Activated naive CD8-positive, alpha-beta T cell (primary cell): ENCODE measurements at regions not wholly inside any gene's neighbourhood (a gene's known extent, or its start where the extent isn't known, plus 50 kb on each side); places are given as distances from the start of the nearest gene placed in this dataset.

Experiments used
- H3K27ac Mint-ChIP-seq: one replicate; pipeline ENCODE4 v1.8.0; 2021; ENCODE audit warnings: mixed read lengths
- H3K27me3 Mint-ChIP-seq: one replicate; pipeline ENCODE4 v1.8.0; 2021; ENCODE audit warnings: mixed read lengths
- H3K36me3 Mint-ChIP-seq: one replicate; pipeline ENCODE4 v1.8.0; 2021; ENCODE audit warnings: mixed read lengths
- H3K4me1 Mint-ChIP-seq: one replicate; pipeline ENCODE4 v1.8.0; 2021; ENCODE audit warnings: low read depth, mixed read lengths
- H3K4me3 Mint-ChIP-seq: one replicate; pipeline ENCODE4 v1.8.0; 2021; ENCODE audit warnings: mild to moderate bottlenecking, mixed read lengths
- H3K9me3 Mint-ChIP-seq: one replicate; pipeline ENCODE4 v1.8.0; 2021; ENCODE audit warnings: low read depth, mixed read lengths

GRCh38 chr12:24195063-24195462 lies 245.6 kb upstream of the SOX5 start:
- Mint-ChIP-seq H3K9me3 (no peaks in the 10 kb centered on the region), H3K27ac (no peak overlapping the region), H3K36me3 (no peaks in the 10 kb centered on the region), H3K4me1 (no peaks in the 10 kb centered on the region), H3K27me3 (no peaks in the 10 kb centered on the region), H3K4me3 (no peak overlapping the region)

DNA sequence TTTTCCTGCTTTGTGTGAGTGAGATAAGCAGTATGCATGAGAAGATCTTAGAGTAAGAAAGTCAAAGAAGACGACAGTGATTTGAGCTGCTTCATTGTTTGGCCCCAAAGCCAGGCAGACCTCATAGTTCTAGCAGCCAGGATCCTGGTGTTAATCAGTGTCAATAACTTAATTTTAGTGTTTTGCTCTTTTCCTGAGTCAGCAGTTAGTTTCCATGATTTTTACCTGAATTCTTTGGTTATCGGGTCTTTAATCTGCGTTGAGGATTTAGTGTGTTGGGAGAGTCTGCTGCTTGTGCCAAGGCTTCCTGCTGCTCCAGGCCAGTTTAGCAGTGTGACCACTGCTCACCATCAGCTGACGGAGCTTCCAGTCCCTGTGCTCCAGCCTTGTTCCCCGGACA lies 241.6 kb upstream of the SOX5 start:
- Mint-ChIP-seq H3K4me1 (no peaks in the 10 kb centered on the region), H3K9me3 (no peaks in the 10 kb centered on the region), H3K27me3 (no peaks in the 10 kb centered on the region), H3K27ac (no peak overlapping the region), H3K36me3 (no peaks in the 10 kb centered on the region), H3K4me3 (no peak overlapping the region)

DNA sequence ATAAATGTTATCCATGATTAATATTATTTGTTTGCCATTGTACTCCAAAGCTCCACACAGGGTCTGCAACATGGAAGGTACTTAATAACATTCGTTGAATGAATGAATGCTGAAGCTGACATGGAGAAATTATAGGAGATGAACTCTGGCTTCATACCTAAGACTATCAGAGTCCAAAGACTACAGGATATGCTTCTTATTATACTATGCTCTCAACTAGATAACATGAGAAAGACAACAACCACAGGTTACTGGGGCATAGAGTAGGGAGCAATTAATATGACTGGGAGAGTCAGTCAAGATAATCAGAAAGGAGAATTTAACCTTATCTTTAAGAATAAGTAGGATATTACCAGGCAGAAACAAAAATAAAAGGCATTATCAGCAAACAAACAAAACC lies 236.3 kb upstream of the SOX5 start:
- Mint-ChIP-seq H3K4me1 (no peaks in the 10 kb centered on the region), H3K27me3 (no peaks in the 10 kb centered on the region), H3K9me3 (no peaks in the 10 kb centered on the region), H3K36me3 (no peaks in the 10 kb centered on the region), H3K27ac (no peak overlapping the region), H3K4me3 (no peak overlapping the region)

DNA sequence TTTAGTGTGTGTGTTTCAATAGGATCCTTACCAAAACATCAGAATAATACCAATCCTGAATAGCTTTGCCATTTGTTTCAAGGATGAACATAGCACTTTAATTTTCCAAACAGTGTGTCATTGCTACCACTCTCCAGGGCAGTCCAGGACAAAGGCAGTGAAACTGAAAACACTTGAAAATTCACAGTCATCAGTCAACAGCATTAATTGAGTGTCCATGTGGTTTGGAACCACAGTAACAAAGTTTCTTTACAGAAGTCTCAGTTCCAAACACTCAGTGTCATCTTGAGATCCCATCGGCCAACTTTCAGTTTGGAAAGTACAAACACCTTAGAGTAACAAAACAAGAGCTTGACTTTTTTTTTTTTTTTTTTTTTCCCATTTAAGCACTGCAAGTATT lies 228.4 kb upstream of the SOX5 start:
- no peaks in the 10 kb centered on the region for H3K9me3 Mint-ChIP-seq
- H3K4me1 Mint-ChIP-seq = no peaks in the 10 kb centered on the region
- H3K36me3 Mint-ChIP-seq = no peaks in the 10 kb centered on the region
- H3K27ac Mint-ChIP-seq = no peak overlapping the region
- H3K4me3 Mint-ChIP-seq = no peak overlapping the region
- H3K27me3 Mint-ChIP-seq = no peaks in the 10 kb centered on the region

DNA sequence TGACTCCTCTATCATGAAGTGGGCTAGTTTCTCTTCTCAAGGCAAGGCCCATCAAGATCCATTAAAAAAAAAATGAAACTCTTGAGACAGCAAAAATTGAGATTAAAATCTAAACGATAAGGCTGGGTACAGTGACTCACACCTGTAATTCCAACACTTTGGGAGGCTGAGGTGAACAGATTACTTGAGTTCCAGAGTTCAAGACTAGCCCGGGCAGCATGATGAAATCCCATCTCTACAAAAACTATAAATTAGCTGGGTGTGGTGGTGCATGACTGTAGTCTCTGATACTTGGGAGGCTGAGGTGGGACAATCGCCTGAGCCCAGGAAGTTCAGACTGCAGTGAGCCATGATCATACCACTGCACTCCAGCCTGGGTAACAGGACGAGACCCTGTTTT lies 226.5 kb upstream of the SOX5 start:
- no peaks in the 10 kb centered on the region for H3K9me3 Mint-ChIP-seq
- H3K4me3 Mint-ChIP-seq = no peak overlapping the region
- H3K27ac Mint-ChIP-seq = no peak overlapping the region
- H3K27me3 Mint-ChIP-seq = no peaks in the 10 kb centered on the region
- no peaks in the 10 kb centered on the region for H3K4me1 Mint-ChIP-seq
- H3K36me3 Mint-ChIP-seq = no peaks in the 10 kb centered on the region

DNA sequence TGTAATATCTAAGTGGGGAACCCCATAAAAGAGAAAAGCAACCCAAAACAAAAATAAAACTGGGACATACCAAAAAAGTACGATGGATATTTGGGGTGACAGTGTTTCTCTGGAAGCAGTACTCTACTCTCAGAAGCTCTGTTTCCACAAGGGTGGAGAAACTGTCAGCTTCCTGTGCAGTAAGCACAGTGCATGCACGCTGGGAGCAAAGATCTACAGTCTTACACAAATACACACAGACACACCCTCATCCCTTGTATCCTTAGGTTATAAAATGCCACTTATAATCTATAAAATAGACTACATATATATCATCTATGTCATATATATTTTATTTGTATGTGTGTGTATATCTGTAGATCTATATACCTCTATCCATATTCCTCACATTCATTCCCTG lies 225.8 kb upstream of the SOX5 start:
- Mint-ChIP-seq H3K9me3 (no peaks in the 10 kb centered on the region), H3K4me3 (no peak overlapping the region), H3K4me1 (no peaks in the 10 kb centered on the region), H3K36me3 (no peaks in the 10 kb centered on the region), H3K27me3 (no peaks in the 10 kb centered on the region), H3K27ac (no peak overlapping the region)

GRCh38 chr12:24173067-24173466 lies 223.6 kb upstream of the SOX5 start:
- Mint-ChIP-seq H3K4me1 (no peaks in the 10 kb centered on the region), H3K27me3 (no peaks in the 10 kb centered on the region), H3K4me3 (no peak overlapping the region), H3K27ac (no peak overlapping the region), H3K36me3 (no peaks in the 10 kb centered on the region), H3K9me3 (no peaks in the 10 kb centered on the region)

GRCh38 chr12:24172773-24173066 lies 223.2 kb upstream of the SOX5 start:
- Mint-ChIP-seq H3K27me3 (no peaks in the 10 kb centered on the region), H3K4me1 (no peaks in the 10 kb centered on the region), H3K36me3 (no peaks in the 10 kb centered on the region), H3K4me3 (no peak overlapping the region), H3K9me3 (no peaks in the 10 kb centered on the region), H3K27ac (no peak overlapping the region)

DNA sequence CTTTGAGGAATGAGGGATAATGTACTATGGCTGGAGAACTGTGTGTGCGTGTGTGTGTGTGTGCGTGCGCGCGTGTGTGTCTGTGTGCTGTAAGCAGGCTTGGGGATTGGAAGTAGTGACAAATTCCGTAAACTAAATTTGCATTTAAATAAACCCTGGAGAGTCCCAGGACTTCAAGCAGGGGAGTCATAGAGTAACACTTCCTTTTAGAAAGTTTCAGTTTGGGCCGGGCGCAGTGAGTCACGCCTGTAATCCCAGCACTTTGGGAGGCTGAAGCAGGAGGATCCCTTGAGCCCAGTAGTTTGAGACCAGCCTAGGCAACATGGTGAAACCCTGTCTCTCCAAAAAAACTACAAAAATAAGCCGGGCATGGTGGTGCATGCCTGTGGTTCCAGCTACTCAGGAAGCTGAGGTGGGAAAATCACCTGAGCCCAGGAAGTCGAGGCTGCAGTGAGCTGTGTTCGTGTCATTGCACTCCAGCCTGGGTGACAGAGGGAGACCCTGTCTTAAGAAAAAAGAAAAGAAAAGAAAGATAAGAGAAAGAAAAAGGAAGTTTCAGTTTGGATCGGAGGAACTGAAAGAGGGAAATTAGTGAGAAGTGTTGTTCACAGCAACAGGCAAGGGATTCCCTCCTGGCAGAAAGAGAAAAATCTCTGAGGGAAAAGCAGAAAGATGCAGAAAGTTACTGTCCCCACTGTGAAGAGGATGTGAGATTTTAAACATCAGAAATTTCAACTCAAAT lies 222.7 kb upstream of the SOX5 start:
- Mint-ChIP-seq H3K4me3 (no peak overlapping the region), H3K27me3 (no peaks in the 10 kb centered on the region), H3K4me1 (no peaks in the 10 kb centered on the region), H3K9me3 (no peaks in the 10 kb centered on the region), H3K36me3 (no peaks in the 10 kb centered on the region), H3K27ac (no peak overlapping the region)

- Mint-ChIP-seq H3K36me3 (no peaks in the 10 kb centered on the region), H3K4me1 (no peaks in the 10 kb centered on the region), H3K27ac (no peak overlapping the region), H3K27me3 (no peaks in the 10 kb centered on the region), H3K9me3 (no peaks in the 10 kb centered on the region), H3K4me3 (no peak overlapping the region)
Measured at GRCh38 chr12:24155042-24155441, 205.6 kb upstream of the SOX5 start.

- Mint-ChIP-seq H3K4me3 (no peak overlapping the region), H3K4me1 (no peaks in the 10 kb centered on the region), H3K27ac (no peak overlapping the region), H3K9me3 (no peaks in the 10 kb centered on the region), H3K27me3 (no peaks in the 10 kb centered on the region), H3K36me3 (no peaks in the 10 kb centered on the region)
Measured at GRCh38 chr12:24153079-24153478, 203.6 kb upstream of the SOX5 start.

GRCh38 chr12:24152270-24152669 lies 202.8 kb upstream of the SOX5 start:
- Mint-ChIP-seq H3K9me3 (no peaks in the 10 kb centered on the region), H3K27me3 (no peaks in the 10 kb centered on the region), H3K4me1 (no peaks in the 10 kb centered on the region), H3K27ac (no peak overlapping the region), H3K4me3 (no peak overlapping the region), H3K36me3 (no peaks in the 10 kb centered on the region)

DNA sequence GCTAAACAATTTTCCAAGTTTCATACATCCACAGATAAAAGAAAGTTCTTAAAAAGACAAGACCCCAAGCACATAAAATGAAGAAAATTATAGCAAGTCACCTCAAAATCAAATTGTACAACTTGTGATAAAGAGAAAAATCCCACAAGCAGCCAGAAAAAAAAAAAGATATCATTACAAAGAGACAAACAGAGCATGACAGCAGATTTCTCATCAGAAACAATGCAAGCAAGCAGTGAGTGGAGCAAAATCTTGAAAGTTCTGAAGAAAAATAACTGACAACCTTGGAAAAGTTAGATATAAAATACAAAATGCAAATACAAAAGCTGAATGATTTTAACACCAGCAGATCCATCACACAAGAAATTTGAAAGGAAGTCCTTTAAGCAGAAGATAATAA lies 194.5 kb upstream of the SOX5 start:
- H3K9me3 Mint-ChIP-seq = peaks cover 9% of the 10 kb centered on the region
- no peaks in the 10 kb centered on the region for H3K4me1 Mint-ChIP-seq
- no peak overlapping the region for H3K4me3 Mint-ChIP-seq
- H3K27me3 Mint-ChIP-seq = no peaks in the 10 kb centered on the region
- no peak overlapping the region for H3K27ac Mint-ChIP-seq
- no peaks in the 10 kb centered on the region for H3K36me3 Mint-ChIP-seq

GRCh38 chr12:24139035-24139434 lies 189.6 kb upstream of the SOX5 start:
- peaks cover 8% of the 10 kb centered on the region for H3K9me3 Mint-ChIP-seq
- no peak overlapping the region for H3K27ac Mint-ChIP-seq
- H3K4me1 Mint-ChIP-seq = no peaks in the 10 kb centered on the region
- no peak overlapping the region for H3K4me3 Mint-ChIP-seq
- no peaks in the 10 kb centered on the region for H3K27me3 Mint-ChIP-seq
- H3K36me3 Mint-ChIP-seq = no peaks in the 10 kb centered on the region

- Mint-ChIP-seq H3K9me3 (no peaks in the 10 kb centered on the region), H3K27me3 (no peaks in the 10 kb centered on the region), H3K4me1 (no peaks in the 10 kb centered on the region), H3K4me3 (no peak overlapping the region), H3K36me3 (no peaks in the 10 kb centered on the region), H3K27ac (no peak overlapping the region)
Measured at GRCh38 chr12:24138041-24138440, 188.6 kb upstream of the SOX5 start.

GRCh38 chr12:24135158-24135850 lies 185.8 kb upstream of the SOX5 start:
- Mint-ChIP-seq H3K9me3 (no peaks in the 10 kb centered on the region), H3K27ac (no peak overlapping the region), H3K4me3 (no peak overlapping the region), H3K27me3 (no peaks in the 10 kb centered on the region), H3K36me3 (no peaks in the 10 kb centered on the region), H3K4me1 (no peaks in the 10 kb centered on the region)
